Breast epithelium (tissue), 4 donors: ENCODE measurements at regions not wholly inside any gene's neighbourhood (a gene's known extent, or its start where the extent isn't known, plus 50 kb on each side); places are given as distances from the start of the nearest gene placed in this dataset.

Experiments used
- DNase-seq, 2 donors: peaks; one replicate each; pipeline ENCODE4 v3.0.0-alpha.2; 2019; ENCODE audit warnings: low spot score in 2 of 2
- H3K27ac ChIP-seq, 2 donors: fragments of 200-600 bp; sonication (generic) in 1 of 2; one replicate each; pipeline ENCODE4 v1.5.1; 2016 to 2019; ENCODE audit warnings: mild to moderate bottlenecking in 1 of 2
- H3K27me3 ChIP-seq, 2 donors: fragments of 200-600 bp; sonication (generic) in 1 of 2; one replicate each; pipeline versions ENCODE4 v1.5.1 to v1.6.0; 2017 to 2019; ENCODE audit warnings: control low read depth in 1 of 2, mild to moderate bottlenecking in 1 of 2
- H3K36me3 ChIP-seq: fragments of 200-600 bp; one replicate; pipeline ENCODE4 v1.5.1; 2019
- H3K4me1 ChIP-seq, 2 donors: fragments of 200-600 bp; sonication (generic); one replicate each; pipeline ENCODE4 v1.5.1; 2016 to 2019; ENCODE audit warnings: control low read depth in 1 of 2
- H3K4me3 ChIP-seq, 3 donors: fragments of 200-600 bp; sonication (generic); 1 replicate in 2 of 3; 2 replicates in 1 of 3; pipeline ENCODE4 v1.5.1; 2016 to 2019; ENCODE audit warnings: mild to moderate bottlenecking in 3 of 3, moderate library complexity in 2 of 3
- H3K9me3 ChIP-seq, 2 donors: fragments of 200-600 bp; sonication (generic) in 1 of 2; one replicate each; pipeline ENCODE4 v1.5.1; 2016 to 2019; ENCODE audit warnings: control low read depth in 1 of 2
- POLR2A ChIP-seq: fragments of 450-650 bp; IDR thresholded peaks from one replicate; pipeline ENCODE4 v1.6.1; 2016; ENCODE audit warnings: antibody characterized with exemption, mild to moderate bottlenecking, moderate library complexity
- POLR2AphosphoS5 ChIP-seq, 3 donors: sonication (generic); formaldehyde crosslinking; IDR thresholded peaks; one replicate each; pipeline ENCODE4 v1.6.1; 2017; ENCODE audit warnings: antibody characterized with exemption in 3 of 3
- intact Hi-C: fragments of 100-400 bp; cut with DNase I; formaldehyde crosslinking; loops from one replicate; pipeline ENCODE4 v1.15.1; 2023; ENCODE audit warnings: low total_unique reads
- TF ChIP-seq, protein P1 (sequence below), 3 donors: fragments of 450-650 bp; IDR thresholded peaks; one replicate each; pipeline ENCODE4 v1.5.1; 2016 to 2017; ENCODE audit warnings: antibody characterized with exemption in 3 of 3, mild to moderate bottlenecking in 3 of 3, moderate library complexity in 3 of 3

DNA sequence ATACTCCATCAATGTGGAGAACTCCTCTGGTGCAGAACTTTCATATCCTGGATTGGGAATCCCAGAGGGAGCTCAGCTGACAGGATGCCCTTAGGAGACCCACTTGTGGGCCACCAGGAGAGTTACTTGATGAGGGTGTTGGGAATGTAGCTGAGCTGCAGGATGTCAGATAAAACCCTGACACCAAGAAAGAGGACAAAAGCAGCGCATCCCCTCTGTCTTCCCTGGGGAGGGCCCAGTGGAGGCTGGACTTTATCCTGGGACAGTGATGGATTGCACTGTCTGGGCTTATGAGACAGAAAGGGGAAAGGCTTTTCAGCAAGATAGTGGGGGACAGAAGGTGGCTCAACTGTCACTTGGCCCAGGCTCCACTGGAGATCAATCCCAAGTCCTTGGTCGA is 88.1 kb upstream of the BCAR3 start:
- peaks cover 0 to 4% of the 10 kb centered on the region in 2 donors for H3K4me1 ChIP-seq
- H3K27ac ChIP-seq = peak overlapping the region in 1 of 2 donors; percentile 84
- TF ChIP-seq, protein P1, sequence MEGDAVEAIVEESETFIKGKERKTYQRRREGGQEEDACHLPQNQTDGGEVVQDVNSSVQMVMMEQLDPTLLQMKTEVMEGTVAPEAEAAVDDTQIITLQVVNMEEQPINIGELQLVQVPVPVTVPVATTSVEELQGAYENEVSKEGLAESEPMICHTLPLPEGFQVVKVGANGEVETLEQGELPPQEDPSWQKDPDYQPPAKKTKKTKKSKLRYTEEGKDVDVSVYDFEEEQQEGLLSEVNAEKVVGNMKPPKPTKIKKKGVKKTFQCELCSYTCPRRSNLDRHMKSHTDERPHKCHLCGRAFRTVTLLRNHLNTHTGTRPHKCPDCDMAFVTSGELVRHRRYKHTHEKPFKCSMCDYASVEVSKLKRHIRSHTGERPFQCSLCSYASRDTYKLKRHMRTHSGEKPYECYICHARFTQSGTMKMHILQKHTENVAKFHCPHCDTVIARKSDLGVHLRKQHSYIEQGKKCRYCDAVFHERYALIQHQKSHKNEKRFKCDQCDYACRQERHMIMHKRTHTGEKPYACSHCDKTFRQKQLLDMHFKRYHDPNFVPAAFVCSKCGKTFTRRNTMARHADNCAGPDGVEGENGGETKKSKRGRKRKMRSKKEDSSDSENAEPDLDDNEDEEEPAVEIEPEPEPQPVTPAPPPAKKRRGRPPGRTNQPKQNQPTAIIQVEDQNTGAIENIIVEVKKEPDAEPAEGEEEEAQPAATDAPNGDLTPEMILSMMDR (IDR thresholded peaks at IDR 0.05) = no peak
- TF ChIP-seq POLR2AphosphoS5 (IDR thresholded peaks at IDR 0.05) (no peak), POLR2A (no peak)
- intact Hi-C loops = no loop called here
- no peak for DNase-seq
- no peaks in the 10 kb centered on the region for H3K27me3 ChIP-seq
- no peak overlapping the region for H3K4me3 ChIP-seq
- H3K36me3 ChIP-seq = no peaks in the 10 kb centered on the region
- no peaks in the 10 kb centered on the region for H3K9me3 ChIP-seq

DNA sequence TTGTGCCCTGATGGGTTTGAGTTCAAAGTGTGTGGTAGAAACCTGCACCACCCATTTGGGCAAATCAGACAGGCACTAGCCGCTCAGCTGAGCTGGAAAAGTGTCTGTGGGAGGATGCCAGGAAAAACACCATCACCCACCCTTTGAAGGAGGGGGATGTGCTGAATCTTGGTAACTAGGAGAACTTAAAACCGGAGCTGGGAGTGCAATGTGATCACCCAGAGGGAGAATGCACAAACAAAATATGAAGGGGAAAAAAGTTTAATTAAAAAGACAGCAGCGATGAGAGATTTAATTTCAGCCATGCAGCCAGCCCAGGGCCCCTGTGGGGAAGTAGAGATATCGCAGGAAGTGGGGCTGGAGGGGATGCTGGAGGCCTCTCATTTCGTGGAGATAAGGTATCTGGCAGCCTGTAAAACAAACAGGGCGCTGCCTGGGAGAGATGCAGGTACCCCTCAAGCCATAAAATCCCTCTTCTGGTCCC is 86.8 kb upstream of the BCAR3 start:
- H3K36me3 ChIP-seq = no peaks in the 10 kb centered on the region
- TF ChIP-seq POLR2AphosphoS5 (IDR thresholded peaks at IDR 0.05) (no peak), POLR2A (no peak)
- TF ChIP-seq, protein P1 (IDR thresholded peaks at IDR 0.05) = no peak
- intact Hi-C loops = no loop called here
- DNase-seq = no peak
- peak overlapping the region; percentile 23 to 84 for H3K27ac ChIP-seq
- H3K4me1 ChIP-seq = peaks cover 0 to 4% of the 10 kb centered on the region in 2 donors
- H3K4me3 ChIP-seq = no peak overlapping the region
- no peaks in the 10 kb centered on the region for H3K9me3 ChIP-seq
- no peaks in the 10 kb centered on the region for H3K27me3 ChIP-seq

- peak in 1 of 2 donors; percentile 27 for DNase-seq
- Histone ChIP-seq H3K4me3 (no peak overlapping the region), H3K27me3 (no peaks in the 10 kb centered on the region), H3K36me3 (no peaks in the 10 kb centered on the region), H3K9me3 (no peaks in the 10 kb centered on the region), H3K27ac (no peak overlapping the region), H3K4me1 (peaks cover 0 to 4% of the 10 kb centered on the region in 2 donors)
- intact Hi-C loops = no loop called here
- TF ChIP-seq POLR2A (no peak), POLR2AphosphoS5 (IDR thresholded peaks at IDR 0.05) (no peak)
- TF ChIP-seq, protein P1 (IDR thresholded peaks at IDR 0.05) = no peak
Measured at GRCh38 chr1:93766451-93766850, 84.8 kb upstream of the BCAR3 start.

- Histone ChIP-seq H3K4me1 (peaks cover 0 to 4% of the 10 kb centered on the region in 2 donors), H3K4me3 (no peak overlapping the region), H3K27ac (no peak overlapping the region), H3K27me3 (no peaks in the 10 kb centered on the region), H3K36me3 (no peaks in the 10 kb centered on the region), H3K9me3 (no peaks in the 10 kb centered on the region)
- intact Hi-C loops = no loop called here
- no peak for DNase-seq
- no peak for TF ChIP-seq POLR2A
- no peak for TF ChIP-seq POLR2AphosphoS5 (IDR thresholded peaks at IDR 0.05)
Measured at GRCh38 chr1:93765099-93765498, 83.5 kb upstream of the BCAR3 start.

- H3K36me3 ChIP-seq = no peaks in the 10 kb centered on the region
- DNase-seq = no peak
- no peak for TF ChIP-seq POLR2AphosphoS5 (IDR thresholded peaks at IDR 0.05)
- no peak for TF ChIP-seq POLR2A
- TF ChIP-seq, protein P1 (IDR thresholded peaks at IDR 0.05) = no peak
- H3K27ac ChIP-seq = no peak overlapping the region
- H3K9me3 ChIP-seq = no peaks in the 10 kb centered on the region
- no peaks in the 10 kb centered on the region for H3K27me3 ChIP-seq
- no peak overlapping the region for H3K4me3 ChIP-seq
- H3K4me1 ChIP-seq = peaks cover 0 to 4% of the 10 kb centered on the region in 2 donors
- intact Hi-C loops = no loop called here
Measured at GRCh38 chr1:93764366-93764750, 82.7 kb upstream of the BCAR3 start.
